Smooth muscle cell (in vitro differentiated cells): ENCODE measurements at regions not wholly inside any gene's neighbourhood (a gene's known extent, or its start where the extent isn't known, plus 50 kb on each side); places are given as distances from the start of the nearest gene placed in this dataset.

Experiments used
- DNase-seq: peaks from one replicate; lab custom pipeline; 2025; ENCODE audit not compliant: unreplicated experiment; lab: John Stamatoyannopoulos, UW
- H2AFZ ChIP-seq: fragments of 200-600 bp; sonication (generic); 2 replicates; pipeline ENCODE4 v1.6.0; 2016; ENCODE audit warnings: antibody characterized with exemption, low read depth, mild to moderate bottlenecking
- H3F3A ChIP-seq: fragments of 200-600 bp; sonication (generic); 2 replicates; pipeline ENCODE4 v1.6.0; 2017; ENCODE audit warnings: antibody characterized with exemption, low read depth
- H3K27ac ChIP-seq: fragments of 200-600 bp; sonication (generic); 2 replicates; pipeline ENCODE4 v1.5.1; 2016; ENCODE audit warnings: low read depth, mild to moderate bottlenecking
- H3K27me3 ChIP-seq: fragments of 200-600 bp; sonication (generic); 2 replicates; pipeline ENCODE4 v1.6.1; 2016; ENCODE audit warnings: low read depth, mild to moderate bottlenecking
- H3K36me3 ChIP-seq: fragments of 200-600 bp; sonication (generic); 2 replicates; pipeline ENCODE4 v1.5.1; 2016; ENCODE audit warnings: low read depth
- H3K4me1 ChIP-seq: fragments of 200-600 bp; sonication (generic); 2 replicates; pipeline ENCODE4 v1.5.1; 2016; ENCODE audit warnings: low read depth
- H3K4me2 ChIP-seq: fragments of 200-600 bp; sonication (generic); 2 replicates; pipeline ENCODE4 v1.6.0; 2016; ENCODE audit warnings: mild to moderate bottlenecking
- H3K4me3 ChIP-seq: fragments of 200-600 bp; sonication (generic); 2 replicates; pipeline ENCODE4 v1.5.1; 2016; ENCODE audit warnings: mild to moderate bottlenecking
- H3K79me2 ChIP-seq: fragments of 200-600 bp; sonication (generic); 2 replicates; pipeline ENCODE4 v1.6.0; 2016; ENCODE audit warnings: low read depth, mild to moderate bottlenecking
- H3K9ac ChIP-seq: fragments of 200-600 bp; sonication (generic); 2 replicates; pipeline ENCODE4 v1.6.0; 2016; ENCODE audit warnings: low read depth
- H3K9me3 ChIP-seq: fragments of 200-600 bp; sonication (generic); replicated peaks from 2 replicates; pipeline ENCODE4 v1.5.1; 2016; ENCODE audit warnings: low read depth
- H4K20me1 ChIP-seq: fragments of 200-600 bp; sonication (generic); 2 replicates; pipeline ENCODE4 v1.6.0; 2016; ENCODE audit warnings: low read depth
- WGBS: methylation state at CpG from one replicate; pipeline ENCODE4 v1.1.7; 2016; ENCODE audit warnings: low lambda C conversion rate; 5-methylcytosine and 5-hydroxymethylcytosine counted together
- TF ChIP-seq, protein P1 (sequence below): fragments of 200-600 bp; sonication (generic); IDR thresholded peaks from 2 replicates; pipeline ENCODE4 v1.5.1; 2017; ENCODE audit warnings: borderline replicate concordance, mild to moderate bottlenecking, antibody characterized with exemption; ENCODE audit not compliant: insufficient read depth, poor library complexity, severe bottlenecking

DNA sequence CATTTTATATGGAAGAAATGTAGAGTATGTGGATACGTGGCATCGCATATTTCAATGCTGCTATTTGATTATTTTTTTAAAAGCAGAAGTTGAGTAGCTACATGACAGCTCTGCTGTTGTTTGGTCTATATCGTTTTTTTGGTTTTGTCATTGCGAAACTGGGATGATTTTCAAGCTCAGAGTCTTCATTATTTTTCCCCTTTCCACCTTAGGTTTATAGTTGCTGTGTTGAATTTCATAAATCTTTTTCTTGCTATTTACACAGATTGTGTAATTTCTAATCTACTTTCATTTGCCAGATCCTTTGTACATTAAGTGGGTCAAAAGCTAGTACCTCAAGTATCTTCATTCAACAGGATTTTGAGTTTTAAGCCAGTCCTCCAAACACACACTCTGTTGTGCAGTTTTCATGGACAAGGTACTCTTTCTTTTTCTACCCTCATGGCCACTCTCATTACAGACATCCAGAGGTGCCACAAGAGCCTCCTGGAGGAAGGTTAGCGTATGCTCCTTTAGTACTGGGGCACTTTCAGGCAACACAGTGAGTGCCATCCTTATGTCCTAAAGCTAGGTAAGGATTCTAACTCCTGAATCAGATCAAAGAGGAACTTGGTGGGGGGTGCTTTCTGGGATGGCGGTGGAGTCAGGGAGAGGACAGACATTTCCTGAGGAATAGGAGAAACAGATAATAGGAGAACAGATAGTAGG is 123.2 kb downstream of the FHIP1A start:
- Histone ChIP-seq H3K36me3 (no peaks in the 10 kb centered on the region), H3K4me3 (no peak overlapping the region), H4K20me1 (no peaks in the 10 kb centered on the region), H3K27ac (no peak overlapping the region), H3K27me3 (no peaks in the 10 kb centered on the region), H3K9me3 (no peaks in the 10 kb centered on the region), H3K4me2 (no peak overlapping the region), H3K9ac (no peak overlapping the region), H2AFZ (no peak overlapping the region), H3K79me2 (no peaks in the 10 kb centered on the region), H3F3A (no peaks in the 10 kb centered on the region), H3K4me1 (no peaks in the 10 kb centered on the region)
- WGBS: 86% methylated on average over 6 of the region's 6 CpGs
- no peak for DNase-seq
- TF ChIP-seq, protein P1, sequence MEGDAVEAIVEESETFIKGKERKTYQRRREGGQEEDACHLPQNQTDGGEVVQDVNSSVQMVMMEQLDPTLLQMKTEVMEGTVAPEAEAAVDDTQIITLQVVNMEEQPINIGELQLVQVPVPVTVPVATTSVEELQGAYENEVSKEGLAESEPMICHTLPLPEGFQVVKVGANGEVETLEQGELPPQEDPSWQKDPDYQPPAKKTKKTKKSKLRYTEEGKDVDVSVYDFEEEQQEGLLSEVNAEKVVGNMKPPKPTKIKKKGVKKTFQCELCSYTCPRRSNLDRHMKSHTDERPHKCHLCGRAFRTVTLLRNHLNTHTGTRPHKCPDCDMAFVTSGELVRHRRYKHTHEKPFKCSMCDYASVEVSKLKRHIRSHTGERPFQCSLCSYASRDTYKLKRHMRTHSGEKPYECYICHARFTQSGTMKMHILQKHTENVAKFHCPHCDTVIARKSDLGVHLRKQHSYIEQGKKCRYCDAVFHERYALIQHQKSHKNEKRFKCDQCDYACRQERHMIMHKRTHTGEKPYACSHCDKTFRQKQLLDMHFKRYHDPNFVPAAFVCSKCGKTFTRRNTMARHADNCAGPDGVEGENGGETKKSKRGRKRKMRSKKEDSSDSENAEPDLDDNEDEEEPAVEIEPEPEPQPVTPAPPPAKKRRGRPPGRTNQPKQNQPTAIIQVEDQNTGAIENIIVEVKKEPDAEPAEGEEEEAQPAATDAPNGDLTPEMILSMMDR: no peak

DNA sequence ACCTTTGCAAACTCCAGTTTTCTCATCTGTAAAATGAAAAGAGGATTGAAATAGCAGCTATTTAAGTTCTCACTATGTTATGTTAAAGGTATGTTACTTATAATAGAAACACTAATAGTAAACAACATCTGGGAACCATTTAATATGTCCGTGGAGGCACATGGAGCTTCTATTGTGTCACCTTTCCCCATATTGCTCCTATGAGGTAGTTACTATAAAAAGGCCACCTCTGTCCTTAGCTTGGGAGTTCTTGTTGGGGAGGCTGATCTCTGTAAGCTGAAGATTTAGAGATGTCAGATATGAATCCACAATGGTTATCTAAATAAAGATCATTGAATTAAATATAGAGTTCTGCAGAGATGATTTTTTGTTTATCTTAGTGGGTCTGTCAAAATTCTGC is 125.2 kb downstream of the FHIP1A start:
- WGBS: 94% methylated on average over 1 of the region's 1 CpG
- DNase-seq: no peak
- no peaks in the 10 kb centered on the region for H3K9me3 ChIP-seq
- no peaks in the 10 kb centered on the region for H4K20me1 ChIP-seq
- no peak overlapping the region for H3K9ac ChIP-seq
- H3K27me3 ChIP-seq: no peaks in the 10 kb centered on the region
- H3K79me2 ChIP-seq: no peaks in the 10 kb centered on the region
- H3K27ac ChIP-seq: no peak overlapping the region
- TF ChIP-seq, protein P1: no peak
- H3K4me1 ChIP-seq: no peaks in the 10 kb centered on the region
- no peak overlapping the region for H3K4me3 ChIP-seq
- no peak overlapping the region for H3K4me2 ChIP-seq
- no peaks in the 10 kb centered on the region for H3K36me3 ChIP-seq
- no peaks in the 10 kb centered on the region for H3F3A ChIP-seq
- no peak overlapping the region for H2AFZ ChIP-seq

DNA sequence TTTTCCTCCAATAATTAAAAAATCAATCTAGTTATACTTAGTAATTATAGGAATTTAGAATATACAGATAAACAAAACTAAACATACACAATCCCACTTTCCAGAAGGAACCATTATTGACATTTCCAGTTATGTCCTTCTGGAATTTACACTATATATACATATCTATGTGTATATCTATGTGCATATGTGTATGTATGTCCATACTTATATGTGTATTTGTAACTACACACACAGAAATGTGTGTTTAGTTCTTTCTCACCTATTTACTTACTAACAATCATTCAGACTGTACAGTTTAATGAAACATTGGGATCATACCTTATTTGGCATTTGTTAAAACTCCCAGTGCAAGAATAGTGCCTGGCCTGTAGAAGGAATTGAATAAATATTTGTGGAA is 126.4 kb downstream of the FHIP1A start:
- no peaks in the 10 kb centered on the region for H3K79me2 ChIP-seq
- no peak overlapping the region for H3K4me2 ChIP-seq
- no peaks in the 10 kb centered on the region for H3F3A ChIP-seq
- no peak overlapping the region for H3K4me3 ChIP-seq
- H3K27me3 ChIP-seq: no peaks in the 10 kb centered on the region
- H3K36me3 ChIP-seq: no peaks in the 10 kb centered on the region
- DNase-seq: no peak
- no peak overlapping the region for H3K27ac ChIP-seq
- no peaks in the 10 kb centered on the region for H3K9me3 ChIP-seq
- no peak overlapping the region for H2AFZ ChIP-seq
- H3K4me1 ChIP-seq: no peaks in the 10 kb centered on the region
- H4K20me1 ChIP-seq: no peaks in the 10 kb centered on the region
- TF ChIP-seq, protein P1: no peak
- no peak overlapping the region for H3K9ac ChIP-seq

DNA sequence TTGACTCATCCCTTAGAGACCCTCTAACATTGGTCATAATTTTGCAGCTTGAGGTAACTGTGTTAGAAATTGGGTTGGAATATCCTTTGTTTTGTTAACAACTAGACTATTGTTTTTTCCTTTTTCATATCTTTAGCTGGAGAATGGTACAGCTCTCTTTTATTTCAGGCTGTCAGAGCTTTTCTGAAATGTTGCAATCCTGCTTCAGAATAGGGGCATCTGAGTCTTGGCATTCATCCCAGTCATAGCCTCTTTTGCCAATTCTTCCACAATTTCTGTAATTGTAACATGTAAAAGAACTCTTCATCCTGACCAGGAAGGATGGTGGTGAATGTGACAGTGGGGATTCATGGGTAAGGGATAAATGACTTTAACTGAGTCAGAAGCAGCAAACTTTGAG is 128.7 kb downstream of the FHIP1A start:
- Histone ChIP-seq H3K9me3 (no peaks in the 10 kb centered on the region), H2AFZ (no peak overlapping the region), H3K36me3 (no peaks in the 10 kb centered on the region), H3K27me3 (no peaks in the 10 kb centered on the region), H3K27ac (no peak overlapping the region), H3F3A (no peaks in the 10 kb centered on the region), H3K4me3 (no peak overlapping the region), H4K20me1 (no peaks in the 10 kb centered on the region), H3K4me1 (peaks cover 18% of the 10 kb centered on the region), H3K4me2 (no peak overlapping the region), H3K9ac (no peak overlapping the region), H3K79me2 (no peaks in the 10 kb centered on the region)
- TF ChIP-seq, protein P1: no peak
- no peak for DNase-seq
